ENCODE measurements at regions not wholly inside any gene's neighbourhood (a gene's known extent, or its start where the extent isn't known, plus 50 kb on each side); places are given as distances from the start of the nearest gene placed in this dataset.

- no peak for DNase-seq
Measured at GRCh38 chr2:120830096-120830830, 94.6 kb downstream of the GLI2 start.

DNA sequence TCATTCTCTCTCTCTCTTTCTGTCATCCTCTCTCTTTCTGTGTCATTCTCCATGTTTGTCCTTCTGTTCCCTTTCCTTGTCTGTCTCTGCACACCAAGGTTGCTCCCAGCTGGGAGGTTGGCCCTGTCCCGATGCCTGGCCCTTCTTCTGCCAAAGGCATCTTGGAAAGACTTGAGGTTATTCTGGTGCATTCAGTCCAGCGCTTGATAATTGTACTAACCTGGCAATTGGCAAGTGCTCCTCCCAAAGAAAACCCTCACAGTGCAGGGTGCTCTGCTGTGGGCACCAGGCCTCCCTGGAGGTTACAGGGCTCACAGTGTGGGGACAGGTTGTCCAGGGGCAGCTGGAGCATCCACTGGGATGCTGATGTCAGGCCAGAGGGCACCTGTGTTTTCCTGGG is 95.4 kb downstream of the GLI2 start:
- DNase-seq: no peak

- DNase-seq: no peak
Measured at GRCh38 chr2:120831891-120832290, 96.2 kb downstream of the GLI2 start.

- no peak for DNase-seq
Measured at GRCh38 chr2:120832296-120833070, 96.8 kb downstream of the GLI2 start.

DNA sequence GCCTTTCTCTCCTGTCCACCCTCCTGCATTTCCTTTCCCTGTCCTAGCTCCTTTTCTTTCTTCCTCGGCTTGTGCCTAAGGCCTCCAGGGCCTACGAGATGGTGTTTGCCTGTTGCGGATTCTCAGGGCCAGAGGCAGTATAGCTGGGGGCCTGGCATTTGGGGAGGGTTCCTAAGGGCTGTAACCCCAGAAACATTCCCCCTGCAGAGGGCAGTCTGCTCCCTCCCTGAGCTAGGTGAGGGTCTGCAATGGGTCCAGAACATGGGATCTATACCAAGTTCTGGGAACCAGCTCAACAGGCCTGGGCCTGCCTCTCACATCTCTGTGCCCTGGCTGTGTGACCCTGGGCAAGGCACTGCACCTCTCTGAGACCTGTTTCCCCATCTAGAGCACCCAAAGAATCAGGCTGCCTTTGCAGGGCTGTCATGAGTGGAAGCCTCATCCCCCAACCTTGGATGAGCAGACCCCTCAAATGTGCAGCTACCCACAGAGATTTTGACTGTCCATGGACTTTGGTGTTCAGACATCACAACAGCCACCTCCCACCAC is 97.5 kb downstream of the GLI2 start:
- DNase-seq: no peak

DNA sequence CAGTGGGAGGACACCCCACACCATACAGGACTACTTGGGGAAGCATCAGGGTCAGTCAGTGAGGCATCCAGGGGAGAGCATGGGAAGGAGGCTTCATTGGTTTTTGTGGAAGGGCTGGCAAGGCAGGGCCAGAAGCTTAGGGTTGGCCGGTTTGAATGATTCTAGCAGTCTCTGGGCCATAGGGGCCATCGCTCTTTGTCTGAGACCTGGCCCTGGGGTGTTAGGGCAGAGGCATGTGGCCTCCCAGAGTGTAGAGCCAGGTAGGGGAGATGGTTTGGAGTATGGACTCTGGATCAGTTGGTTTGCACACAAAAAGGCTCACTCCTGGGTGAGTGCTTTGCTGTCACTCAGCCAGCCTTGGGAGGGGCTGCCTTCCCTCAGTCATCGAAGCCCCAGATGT is 98.5 kb downstream of the GLI2 start:
- DNase-seq: no peak

GRCh38 chr2:120836281-120836680 is 100.6 kb downstream of the GLI2 start:
- DNase-seq: no peak

DNA sequence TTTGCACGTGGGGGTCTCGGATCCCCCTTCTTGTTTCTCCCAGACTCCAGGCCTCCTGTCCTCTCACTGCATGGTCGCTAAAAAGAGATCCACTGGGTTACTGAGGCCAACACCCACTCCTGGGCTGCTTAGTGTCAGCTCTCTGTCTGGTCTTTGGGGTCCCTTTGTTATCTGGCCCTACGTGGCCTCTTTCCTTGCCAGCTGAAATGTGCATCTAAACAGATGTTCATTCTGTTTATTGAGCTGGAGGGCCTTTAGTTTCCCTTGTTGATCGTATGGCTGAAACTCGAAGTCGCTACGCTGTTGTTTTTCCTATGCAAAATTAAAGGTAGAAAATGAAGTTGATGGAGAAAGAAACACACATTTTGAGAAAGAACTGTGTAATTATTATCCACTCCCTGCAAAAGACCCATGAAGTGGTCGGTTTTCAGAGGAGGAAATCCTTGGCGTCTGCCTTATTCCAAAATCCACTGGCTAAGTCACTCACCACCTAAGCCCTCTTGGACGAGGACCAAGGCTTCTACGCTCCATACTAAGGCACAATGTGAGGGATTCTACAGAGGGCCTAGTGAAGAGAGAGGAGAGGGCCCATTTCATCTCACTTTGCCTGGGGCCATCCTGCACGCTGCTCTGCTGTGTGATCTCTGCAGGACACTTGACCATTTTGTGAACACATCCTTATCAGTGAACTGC is 105.3 kb downstream of the GLI2 start:
- DNase-seq: no peak

- no peak for DNase-seq
Measured at GRCh38 chr2:120842456-120843439, 107.1 kb downstream of the GLI2 start.

GRCh38 chr2:120844070-120844738 is 108.5 kb downstream of the GLI2 start:
- no peak for DNase-seq

DNA sequence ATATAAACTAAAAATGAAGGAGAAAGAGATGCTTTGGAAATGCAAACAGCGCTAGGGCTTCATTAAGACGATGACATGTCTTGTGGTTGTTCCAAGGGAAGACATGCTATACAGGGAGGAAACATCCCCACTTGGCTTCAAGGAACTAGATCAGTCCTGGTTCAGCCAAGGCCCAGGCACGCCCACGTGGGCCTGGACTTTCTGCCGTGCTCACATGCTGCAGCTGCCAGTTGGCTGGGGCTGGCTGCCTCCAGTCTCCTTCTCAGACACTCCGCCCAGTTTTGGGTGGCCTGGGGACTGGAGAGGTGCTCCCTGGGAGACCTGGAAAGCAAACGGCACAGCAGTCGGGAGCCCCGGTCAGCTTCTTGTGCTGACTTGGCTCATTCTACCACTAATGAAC is 109.6 kb downstream of the GLI2 start:
- no peak for DNase-seq

DNA sequence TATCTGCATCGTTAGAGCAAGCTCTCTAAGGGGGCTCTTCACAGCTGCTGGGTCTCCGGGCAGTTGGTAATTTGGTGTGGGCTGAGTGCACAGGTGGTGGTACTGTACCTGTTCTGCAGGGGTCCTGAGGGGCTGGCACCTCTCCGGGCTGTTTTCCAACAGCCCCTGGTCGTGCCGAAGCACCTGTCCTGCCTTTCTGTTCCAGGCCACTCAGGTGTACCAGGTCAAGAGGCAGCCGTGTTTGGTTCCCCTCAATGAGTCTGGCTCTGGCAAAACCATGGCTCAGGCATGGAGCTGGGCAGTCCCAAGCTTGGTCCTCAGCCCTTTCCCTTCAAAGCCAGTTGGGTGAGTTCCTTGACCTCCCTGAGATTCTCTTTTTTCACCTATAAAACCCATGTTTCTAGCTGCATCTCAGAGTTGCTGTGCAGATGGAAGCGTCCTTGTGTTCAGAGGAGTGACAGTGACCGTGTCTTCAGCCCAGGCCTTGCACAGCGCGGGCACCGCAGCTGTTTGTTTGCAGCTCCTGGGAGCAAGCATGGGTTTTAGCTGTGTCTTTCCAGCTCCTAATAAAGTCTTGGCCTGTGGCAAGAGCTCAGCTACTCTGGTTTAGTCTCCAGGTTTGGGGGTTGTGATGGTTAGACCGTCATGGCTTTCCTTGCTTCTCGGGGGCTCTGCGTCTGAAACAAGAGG is 110.9 kb downstream of the GLI2 start:
- DNase-seq: no peak

- no peak for DNase-seq
Measured at GRCh38 chr2:120847700-120848321, 112.1 kb downstream of the GLI2 start.

- no peak for DNase-seq
Measured at GRCh38 chr2:120849278-120849677, 113.6 kb downstream of the GLI2 start.

DNA sequence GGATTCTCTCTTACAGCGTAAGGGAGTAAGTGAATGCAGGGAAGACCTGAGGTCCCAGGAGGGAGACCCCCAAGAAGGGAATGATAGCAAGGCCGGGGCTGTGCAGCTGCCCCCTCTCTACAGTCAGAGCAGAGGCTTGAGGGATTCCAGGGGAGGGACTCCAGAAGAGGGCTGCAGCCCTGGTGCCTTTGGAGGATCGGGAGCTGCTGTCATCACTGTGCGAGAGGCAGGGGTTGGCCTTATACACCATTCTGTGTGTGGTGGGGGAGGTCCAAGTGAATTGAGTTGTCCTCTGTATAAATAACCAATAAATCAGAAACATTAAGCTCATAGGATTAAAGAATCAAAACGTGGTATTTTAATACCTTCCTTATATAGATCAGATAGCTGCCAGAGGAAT is 114.9 kb downstream of the GLI2 start:
- DNase-seq: no peak

- DNase-seq: no peak
Measured at GRCh38 chr2:120851116-120851773, 115.6 kb downstream of the GLI2 start.

DNA sequence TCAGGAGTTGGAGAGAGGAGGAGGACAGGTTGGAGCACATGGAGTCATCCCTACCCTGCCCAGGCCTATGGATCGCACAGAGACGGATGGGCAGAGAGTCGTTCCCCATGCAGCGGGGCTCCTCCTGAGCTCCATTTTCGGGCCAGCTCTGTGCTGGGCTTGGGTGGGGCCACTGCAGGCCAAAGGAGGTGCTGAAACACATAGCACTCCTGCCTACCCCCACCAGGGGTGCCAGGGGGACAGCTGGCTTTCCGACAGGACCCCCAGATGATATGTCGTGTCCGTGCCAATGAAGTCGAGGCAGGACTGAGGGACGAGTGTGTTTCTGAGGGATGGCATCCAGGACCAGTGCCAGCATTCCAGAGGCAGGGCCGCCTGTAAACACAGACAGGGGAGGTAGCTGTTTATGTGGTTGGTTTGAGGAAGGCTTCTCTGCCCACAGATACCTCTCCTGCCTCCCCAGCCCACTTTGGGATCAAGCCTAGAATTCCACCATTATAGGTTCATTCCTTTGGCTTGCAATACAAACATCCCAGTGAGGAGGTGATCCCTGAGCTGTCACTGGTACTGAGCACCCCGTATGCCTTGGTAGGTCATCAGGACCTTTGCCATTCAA is 116.6 kb downstream of the GLI2 start:
- DNase-seq: no peak

DNA sequence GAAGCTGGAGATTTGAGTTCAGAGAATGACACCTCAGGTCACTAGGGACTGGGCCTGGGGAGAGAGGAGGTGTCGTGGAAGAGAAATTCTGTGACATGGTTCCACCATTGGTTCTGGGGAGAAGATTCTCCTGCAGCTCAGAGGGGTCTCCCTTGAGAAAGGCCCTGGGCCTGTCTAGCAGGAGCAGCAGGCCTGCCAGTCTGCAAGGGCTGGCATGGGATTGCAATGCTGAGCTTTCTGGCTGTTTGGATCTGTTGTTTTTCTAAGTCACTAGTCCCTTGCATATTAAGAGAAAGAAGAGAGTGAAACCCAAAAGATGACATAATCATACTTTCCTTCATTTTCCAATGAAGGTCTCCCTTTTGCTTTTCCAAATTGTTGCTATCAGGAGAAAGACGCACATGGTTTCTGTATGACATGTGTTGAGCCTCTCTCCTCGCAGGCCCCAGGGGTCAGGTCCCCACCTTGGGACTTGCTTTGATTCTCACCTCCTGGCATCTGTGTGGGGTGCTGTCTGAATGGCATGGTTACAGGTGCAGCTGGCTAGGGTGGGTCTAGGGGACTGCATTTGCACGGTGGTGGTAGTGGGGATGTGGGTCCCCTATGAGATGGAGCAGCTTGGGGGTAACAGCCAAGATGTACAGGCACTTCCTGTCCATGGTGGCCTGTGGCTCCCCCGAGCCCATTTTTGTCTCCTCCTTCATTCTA is 117.8 kb downstream of the GLI2 start:
- DNase-seq: no peak

All from 8988T (cell line).